ENCODE measurements at regions not wholly inside any gene's neighbourhood (a gene's known extent, or its start where the extent isn't known, plus 50 kb on each side); places are given as distances from the start of the nearest gene placed in this dataset.

DNA sequence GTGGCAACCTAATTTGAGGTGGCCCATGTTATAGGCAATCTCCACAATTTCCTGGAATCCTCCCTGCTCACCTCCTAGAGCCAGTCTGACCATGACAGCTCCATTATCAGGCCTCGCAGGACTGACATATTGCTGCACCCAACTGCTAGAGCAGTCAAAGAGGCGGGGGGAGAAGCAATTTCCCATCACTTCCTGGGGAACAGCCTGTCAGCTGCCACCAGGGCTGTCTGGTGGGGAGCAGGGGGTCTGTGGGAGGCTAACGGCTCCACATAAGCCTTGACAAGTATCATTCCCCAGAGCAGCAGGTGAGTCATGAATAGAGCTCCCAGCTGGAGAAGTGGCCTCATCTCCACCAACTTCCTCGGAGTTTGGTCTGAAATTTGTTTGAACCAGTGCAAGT lies 322.9 kb downstream of the MATN1 start:
- TF ChIP-seq SUPT20H (IDR thresholded peaks at IDR 0.05; ENCODE audit: borderline replicate concordance, control insufficient read depth, low read depth, low read length) = no peak
- TF ChIP-seq ZNF217 (IDR thresholded peaks at IDR 0.05) = no peak
- TF ChIP-seq, protein P1, sequence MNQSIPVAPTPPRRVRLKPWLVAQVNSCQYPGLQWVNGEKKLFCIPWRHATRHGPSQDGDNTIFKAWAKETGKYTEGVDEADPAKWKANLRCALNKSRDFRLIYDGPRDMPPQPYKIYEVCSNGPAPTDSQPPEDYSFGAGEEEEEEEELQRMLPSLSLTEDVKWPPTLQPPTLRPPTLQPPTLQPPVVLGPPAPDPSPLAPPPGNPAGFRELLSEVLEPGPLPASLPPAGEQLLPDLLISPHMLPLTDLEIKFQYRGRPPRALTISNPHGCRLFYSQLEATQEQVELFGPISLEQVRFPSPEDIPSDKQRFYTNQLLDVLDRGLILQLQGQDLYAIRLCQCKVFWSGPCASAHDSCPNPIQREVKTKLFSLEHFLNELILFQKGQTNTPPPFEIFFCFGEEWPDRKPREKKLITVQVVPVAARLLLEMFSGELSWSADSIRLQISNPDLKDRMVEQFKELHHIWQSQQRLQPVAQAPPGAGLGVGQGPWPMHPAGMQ (IDR thresholded peaks at IDR 0.05; ENCODE audit: borderline replicate concordance) = no peak
- no peak for TF ChIP-seq MYB (IDR thresholded peaks at IDR 0.05; ENCODE audit: borderline replicate concordance, low read depth, low read length)
- TF ChIP-seq PAX8 (IDR thresholded peaks at IDR 0.05) = no peak
- TF ChIP-seq, protein P2, sequence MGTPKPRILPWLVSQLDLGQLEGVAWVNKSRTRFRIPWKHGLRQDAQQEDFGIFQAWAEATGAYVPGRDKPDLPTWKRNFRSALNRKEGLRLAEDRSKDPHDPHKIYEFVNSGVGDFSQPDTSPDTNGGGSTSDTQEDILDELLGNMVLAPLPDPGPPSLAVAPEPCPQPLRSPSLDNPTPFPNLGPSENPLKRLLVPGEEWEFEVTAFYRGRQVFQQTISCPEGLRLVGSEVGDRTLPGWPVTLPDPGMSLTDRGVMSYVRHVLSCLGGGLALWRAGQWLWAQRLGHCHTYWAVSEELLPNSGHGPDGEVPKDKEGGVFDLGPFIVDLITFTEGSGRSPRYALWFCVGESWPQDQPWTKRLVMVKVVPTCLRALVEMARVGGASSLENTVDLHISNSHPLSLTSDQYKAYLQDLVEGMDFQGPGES (IDR thresholded peaks at IDR 0.05) = no peak
- no peak for TF ChIP-seq ZNF207 (IDR thresholded peaks at IDR 0.05; ENCODE audit: borderline replicate concordance)
- no peak for TF ChIP-seq CREM (IDR thresholded peaks at IDR 0.05; ENCODE audit: low read depth)
- TF ChIP-seq GABPA (IDR thresholded peaks at IDR 0.05; ENCODE audit: low read depth) = no peak
- TF ChIP-seq, protein P3, sequence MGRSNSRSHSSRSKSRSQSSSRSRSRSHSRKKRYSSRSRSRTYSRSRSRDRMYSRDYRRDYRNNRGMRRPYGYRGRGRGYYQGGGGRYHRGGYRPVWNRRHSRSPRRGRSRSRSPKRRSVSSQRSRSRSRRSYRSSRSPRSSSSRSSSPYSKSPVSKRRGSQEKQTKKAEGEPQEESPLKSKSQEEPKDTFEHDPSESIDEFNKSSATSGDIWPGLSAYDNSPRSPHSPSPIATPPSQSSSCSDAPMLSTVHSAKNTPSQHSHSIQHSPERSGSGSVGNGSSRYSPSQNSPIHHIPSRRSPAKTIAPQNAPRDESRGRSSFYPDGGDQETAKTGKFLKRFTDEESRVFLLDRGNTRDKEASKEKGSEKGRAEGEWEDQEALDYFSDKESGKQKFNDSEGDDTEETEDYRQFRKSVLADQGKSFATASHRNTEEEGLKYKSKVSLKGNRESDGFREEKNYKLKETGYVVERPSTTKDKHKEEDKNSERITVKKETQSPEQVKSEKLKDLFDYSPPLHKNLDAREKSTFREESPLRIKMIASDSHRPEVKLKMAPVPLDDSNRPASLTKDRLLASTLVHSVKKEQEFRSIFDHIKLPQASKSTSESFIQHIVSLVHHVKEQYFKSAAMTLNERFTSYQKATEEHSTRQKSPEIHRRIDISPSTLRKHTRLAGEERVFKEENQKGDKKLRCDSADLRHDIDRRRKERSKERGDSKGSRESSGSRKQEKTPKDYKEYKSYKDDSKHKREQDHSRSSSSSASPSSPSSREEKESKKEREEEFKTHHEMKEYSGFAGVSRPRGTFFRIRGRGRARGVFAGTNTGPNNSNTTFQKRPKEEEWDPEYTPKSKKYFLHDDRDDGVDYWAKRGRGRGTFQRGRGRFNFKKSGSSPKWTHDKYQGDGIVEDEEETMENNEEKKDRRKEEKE (IDR thresholded peaks at IDR 0.05) = no peak
- no peak for TF ChIP-seq SMAD5 (IDR thresholded peaks at IDR 0.05; ENCODE audit: low read depth)
- no peak for TF ChIP-seq BACH1 (IDR thresholded peaks at IDR 0.05; ENCODE audit: borderline replicate concordance)
- no peak for TF ChIP-seq ZNF274 (IDR thresholded peaks at IDR 0.05; ENCODE audit: insufficient read depth, insufficient read length)
- no peak for TF ChIP-seq CBX5 (IDR thresholded peaks at IDR 0.05; ENCODE audit: low read depth)
- TF ChIP-seq, protein P4, sequence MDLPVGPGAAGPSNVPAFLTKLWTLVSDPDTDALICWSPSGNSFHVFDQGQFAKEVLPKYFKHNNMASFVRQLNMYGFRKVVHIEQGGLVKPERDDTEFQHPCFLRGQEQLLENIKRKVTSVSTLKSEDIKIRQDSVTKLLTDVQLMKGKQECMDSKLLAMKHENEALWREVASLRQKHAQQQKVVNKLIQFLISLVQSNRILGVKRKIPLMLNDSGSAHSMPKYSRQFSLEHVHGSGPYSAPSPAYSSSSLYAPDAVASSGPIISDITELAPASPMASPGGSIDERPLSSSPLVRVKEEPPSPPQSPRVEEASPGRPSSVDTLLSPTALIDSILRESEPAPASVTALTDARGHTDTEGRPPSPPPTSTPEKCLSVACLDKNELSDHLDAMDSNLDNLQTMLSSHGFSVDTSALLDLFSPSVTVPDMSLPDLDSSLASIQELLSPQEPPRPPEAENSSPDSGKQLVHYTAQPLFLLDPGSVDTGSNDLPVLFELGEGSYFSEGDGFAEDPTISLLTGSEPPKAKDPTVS (IDR thresholded peaks at IDR 0.05; ENCODE audit: low read depth, low read length) = no peak
- no peak for TF ChIP-seq NFYA (IDR thresholded peaks at IDR 0.05; ENCODE audit: borderline replicate concordance, low read depth, low read length)
- TF ChIP-seq STAT3 (IDR thresholded peaks at IDR 0.05; ENCODE audit: low read depth, low read length) = no peak
- TF ChIP-seq CBFB (IDR thresholded peaks at IDR 0.05; ENCODE audit: low read depth) = no peak
- no peak for TF ChIP-seq BMI1 (IDR thresholded peaks at IDR 0.05; ENCODE audit: borderline replicate concordance)
- in situ Hi-C loops (cut with MboI) (no loop called here), intact Hi-C loops (cut with micrococcal nuclease; ENCODE audit: unreplicated experiment) (no loop called here)
- H3K4me3 ChIP-seq = no peak overlapping the region
- no peaks in the 10 kb centered on the region for H3K4me1 ChIP-seq (ENCODE audit: control insufficient read depth, insufficient read depth, low read length)
- H3K27ac ChIP-seq (ENCODE audit: control insufficient read depth, insufficient read depth) = no peak overlapping the region
- SMC1A ChIA-PET (ENCODE audit: uncharacterized antibody, unreplicated experiment) = no interaction called here
- H3K36me3 ChIP-seq (ENCODE audit: control insufficient read depth in 2 of 2, insufficient read depth in 2 of 2, low read length in 1 of 2) = no peaks in the 10 kb centered on the region
- no peaks in the 10 kb centered on the region for H4K20me1 ChIP-seq (ENCODE audit: control insufficient read depth, insufficient read depth)
- no peak overlapping the region for H2AFZ ChIP-seq (ENCODE audit: control insufficient read depth, low read depth, low read length)
- FAIRE-seq = no peak
- H3K79me2 ChIP-seq (ENCODE audit: control insufficient read depth, insufficient read depth, low read length) = no peaks in the 10 kb centered on the region
- POLR2A ChIA-PET = no interaction called here
- H3K27me3 ChIP-seq (replicated peaks in 1 of 2; ENCODE audit: control insufficient read depth in 2 of 2, insufficient read depth in 2 of 2, low read length in 1 of 2) = no peaks in the 10 kb centered on the region; a peak in 1 of 4 replicates
- BruUV-seq (replicated peaks) = no TSS peak
- RAD21 ChIA-PET (ENCODE audit: unreplicated experiment) = interaction anchor here (1.4 kb wide), 1 partner anchor 20 kb away, joined by 3 read pairs; no protein-coding TSS in a partner anchor
- CTCF ChIA-PET = interaction anchor here (1.0 to 1.6 kb wide), 2 partner anchors 20 kb away, joined by 3 to 4 read pairs; no protein-coding TSS in a partner anchor
- H3K9me3 ChIP-seq (replicated peaks; ENCODE audit: control insufficient read depth, insufficient read depth, low read length) = no peaks in the 10 kb centered on the region; the same call in 2 of the 3 replicates
- H3K4me2 ChIP-seq (ENCODE audit: control insufficient read depth, insufficient read depth) = no peak overlapping the region
- no peak for ATAC-seq
- no peak for DNase-seq (ENCODE audit: low read depth, low spot score)
- no peak overlapping the region for H3K9ac ChIP-seq (ENCODE audit: control insufficient read depth, insufficient read depth, low read length)
- 0% methylated on average over 4 of the region's 4 CpGs for WGBS (ENCODE audit: insufficient coverage, insufficient replicate concordance, low lambda C conversion rate, missing lambda C conversion rate)
